Activated CD4-positive, CD25-positive, alpha-beta regulatory T cell treated with anti-CD3 and anti-CD28 coated beads, Interleukin-2, amount 50 U/mL, for 16 hours (primary cell): ENCODE measurements at regions not wholly inside any gene's neighbourhood (a gene's known extent, or its start where the extent isn't known, plus 50 kb on each side); places are given as distances from the start of the nearest gene placed in this dataset.
"Not testable (repeated sequence)": the region's sequence is repeated elsewhere in the genome, so short reads cannot be mapped to it uniquely, and the experiment has no call there.

ENCODE experiments used
- DNase-seq: peaks from one replicate; pipeline ENCODE4 v3.0.0-alpha.2; 2020; ENCODE audit warnings: low read depth, low spot score

GRCh38 chr6:16909658-16910360 lies 148.5 kb upstream of the ATXN1 start:
- no peak for DNase-seq

GRCh38 chr6:16907991-16908390 lies 146.7 kb upstream of the ATXN1 start:
- no peak for DNase-seq

GRCh38 chr6:16904957-16905356 lies 143.7 kb upstream of the ATXN1 start:
- no peak for DNase-seq

GRCh38 chr6:16903470-16903869 lies 142.2 kb upstream of the ATXN1 start:
- no peak for DNase-seq

GRCh38 chr6:16902502-16902901 lies 141.2 kb upstream of the ATXN1 start:
- no peak for DNase-seq

GRCh38 chr6:16901782-16902181 lies 140.5 kb upstream of the ATXN1 start:
- DNase-seq, result no peak

GRCh38 chr6:16901306-16901705 lies 140.0 kb upstream of the ATXN1 start:
- no peak for DNase-seq

GRCh38 chr6:16898640-16899396 lies 137.6 kb upstream of the ATXN1 start:
- no peak for DNase-seq

- DNase-seq, result no peak
Observed at GRCh38 chr6:16897669-16898068, 136.4 kb upstream of the ATXN1 start.

- no peak for DNase-seq
Observed at GRCh38 chr6:16894301-16894700, 133.0 kb upstream of the ATXN1 start.

GRCh38 chr6:16891110-16891509 lies 129.8 kb upstream of the ATXN1 start:
- DNase-seq, result not testable (repeated sequence)

GRCh38 chr6:16885411-16886160 lies 124.3 kb upstream of the ATXN1 start:
- no peak for DNase-seq

- DNase-seq, result no peak
Observed at GRCh38 chr6:16884526-16884925, 123.3 kb upstream of the ATXN1 start.

- no peak for DNase-seq
Observed at GRCh38 chr6:16883414-16883813, 122.2 kb upstream of the ATXN1 start.

GRCh38 chr6:16882230-16882629 lies 121.0 kb upstream of the ATXN1 start:
- no peak for DNase-seq

- not testable (repeated sequence) for DNase-seq
Observed at GRCh38 chr6:16876852-16877251, 115.6 kb upstream of the ATXN1 start.

GRCh38 chr6:16876201-16876600 lies 114.9 kb upstream of the ATXN1 start:
- no peak for DNase-seq

- no peak for DNase-seq
Observed at GRCh38 chr6:16873698-16874097, 112.4 kb upstream of the ATXN1 start.

GRCh38 chr6:16872543-16873235 lies 111.4 kb upstream of the ATXN1 start:
- no peak for DNase-seq

- no peak for DNase-seq
Observed at GRCh38 chr6:16871047-16871446, 109.8 kb upstream of the ATXN1 start.

- no peak for DNase-seq
Observed at GRCh38 chr6:16868968-16869367, 107.7 kb upstream of the ATXN1 start.
